Liver (tissue), 8 donors: ENCODE measurements at regions not wholly inside any gene's neighbourhood (a gene's known extent, or its start where the extent isn't known, plus 50 kb on each side); places are given as distances from the start of the nearest gene placed in this dataset.

Experiments
- DNase-seq: peaks from one replicate; pipeline ENCODE4 v3.0.0-alpha.2; 2017; ENCODE audit warnings: low spot score
- H3K27ac ChIP-seq, 2 donors: one replicate each; pipeline ENCODE4 v1.7.0; 2013; ENCODE audit warnings: inconsistent platforms in 2 of 2, low read length in 2 of 2, control low read depth in 1 of 2, low read depth in 1 of 2, mild to moderate bottlenecking in 1 of 2
- H3K27me3 ChIP-seq, 4 donors: one replicate each; pipeline versions ENCODE4 v1.6.1 to v1.7.0; 2013; ENCODE audit warnings: low read length in 3 of 4, inconsistent platforms in 1 of 4, mild to moderate bottlenecking in 1 of 4, moderate library complexity in 1 of 4; ENCODE audit not compliant: control insufficient read depth in 4 of 4, insufficient read depth in 4 of 4
- H3K36me3 ChIP-seq, 4 donors: one replicate each; pipeline versions ENCODE4 v1.6.1 to v1.7.0; 2013; ENCODE audit warnings: low read length in 3 of 4, mild to moderate bottlenecking in 3 of 4, low read depth in 1 of 4, moderate library complexity in 1 of 4; ENCODE audit not compliant: control insufficient read depth in 4 of 4, insufficient read depth in 3 of 4
- H3K4me1 ChIP-seq, 4 donors: one replicate each; pipeline versions ENCODE4 v1.6.1 to v1.7.0; 2013; ENCODE audit warnings: low read length in 3 of 4, mild to moderate bottlenecking in 3 of 4, moderate library complexity in 1 of 4; ENCODE audit not compliant: control insufficient read depth in 4 of 4, insufficient read depth in 4 of 4
- H3K4me3 ChIP-seq, 3 donors: one replicate each; pipeline versions ENCODE4 v1.6.1 to v1.7.0; 2013; ENCODE audit warnings: low read length in 3 of 3, control low read depth in 1 of 3, low read depth in 1 of 3, mild to moderate bottlenecking in 1 of 3
- H3K9ac ChIP-seq, 2 donors: one replicate each; pipeline ENCODE4 v1.7.0; 2013; ENCODE audit warnings: low read length in 2 of 2, mild to moderate bottlenecking in 2 of 2, moderate library complexity in 2 of 2, control low read depth in 1 of 2, low read depth in 1 of 2
- H3K9me3 ChIP-seq, 4 donors: one replicate each; pipeline versions ENCODE4 v1.6.1 to v1.7.0; 2013; ENCODE audit warnings: low read length in 3 of 4; ENCODE audit not compliant: control insufficient read depth in 4 of 4
- ATF3 ChIP-seq: IDR thresholded peaks from 2 replicates; pipeline ENCODE4 v1.6.1; 2016; ENCODE audit warnings: antibody characterized with exemption
- EGR1 ChIP-seq, 2 donors: IDR thresholded peaks; 2 replicates each; pipeline ENCODE4 v1.6.1; 2016 to 2018; ENCODE audit warnings: antibody characterized with exemption in 2 of 2, low read depth in 2 of 2
- FOXA1 ChIP-seq: IDR thresholded peaks from 2 replicates; pipeline ENCODE4 v1.6.1; 2016; ENCODE audit warnings: antibody characterized with exemption
- FOXA2 ChIP-seq: IDR thresholded peaks from 2 replicates; pipeline ENCODE4 v1.6.1; 2016; ENCODE audit warnings: antibody characterized with exemption
- GABPA ChIP-seq, 2 donors: IDR thresholded peaks in 1 of 2; conservative IDR thresholded peaks in 1 of 2; 2 replicates each; pipeline ENCODE4 v1.6.1; 2016; ENCODE audit warnings: antibody characterized with exemption in 2 of 2, mild to moderate bottlenecking in 1 of 2, moderate library complexity in 1 of 2
- HNF4A ChIP-seq, 2 donors: conservative IDR thresholded peaks; 2 replicates each; pipeline ENCODE4 v1.6.1; 2016; ENCODE audit warnings: antibody characterized with exemption in 2 of 2, mild to moderate bottlenecking in 2 of 2
- HNF4G ChIP-seq: IDR thresholded peaks from 2 replicates; pipeline ENCODE4 v1.6.1; 2016; ENCODE audit warnings: antibody characterized with exemption
- JUND ChIP-seq, 2 donors: IDR thresholded peaks; 2 replicates each; pipeline ENCODE4 v1.6.1; 2016; ENCODE audit warnings: antibody characterized with exemption in 2 of 2
- MAX ChIP-seq: IDR thresholded peaks from 2 replicates; pipeline ENCODE4 v1.6.1; 2016; ENCODE audit warnings: antibody characterized with exemption
- NR2F2 ChIP-seq: IDR thresholded peaks from 2 replicates; pipeline ENCODE4 v1.6.1; 2016; ENCODE audit warnings: antibody characterized with exemption
- RAD21 ChIP-seq, 2 donors: IDR thresholded peaks; 2 replicates each; pipeline ENCODE4 v1.6.1; 2016; ENCODE audit warnings: antibody characterized with exemption in 2 of 2, mild to moderate bottlenecking in 2 of 2
- REST ChIP-seq: IDR thresholded peaks from 2 replicates; pipeline ENCODE4 v1.6.1; 2016; ENCODE audit warnings: antibody characterized with exemption, mild to moderate bottlenecking
- RXRA ChIP-seq, 2 donors: IDR thresholded peaks; 2 replicates each; pipeline ENCODE4 v1.6.1; 2017 to 2018; ENCODE audit warnings: antibody characterized with exemption in 2 of 2, mild to moderate bottlenecking in 1 of 2
- SP1 ChIP-seq: IDR thresholded peaks from 2 replicates; pipeline ENCODE4 v1.6.1; 2018; ENCODE audit warnings: antibody characterized with exemption, mild to moderate bottlenecking
- YY1 ChIP-seq: IDR thresholded peaks from 2 replicates; pipeline ENCODE4 v1.6.1; 2016; ENCODE audit warnings: antibody characterized with exemption, mild to moderate bottlenecking
- WGBS: extraction: QIAGEN DNeasy Blood & Tissue Kit; methylation state at CpG from one replicate; pipeline ENCODE4 v1.1.7; 2013; 5-methylcytosine and 5-hydroxymethylcytosine counted together
- TF ChIP-seq, protein P1 (sequence below): IDR thresholded peaks from 2 replicates; pipeline ENCODE4 v1.6.1; 2016; ENCODE audit warnings: antibody characterized with exemption
- TF ChIP-seq, protein P2 (sequence below): fragments of 150-350 bp; IDR thresholded peaks from 2 replicates; pipeline ENCODE4 v1.5.1; 2017; ENCODE audit warnings: improper control_type of control experiment, low read depth, low read length; ENCODE audit not compliant: missing input control
- donor health status: healthy.
- donor health status: healthy.
- donor health status: healthy.
- donor health status: healthy.
- donor health status: healthy.

DNA sequence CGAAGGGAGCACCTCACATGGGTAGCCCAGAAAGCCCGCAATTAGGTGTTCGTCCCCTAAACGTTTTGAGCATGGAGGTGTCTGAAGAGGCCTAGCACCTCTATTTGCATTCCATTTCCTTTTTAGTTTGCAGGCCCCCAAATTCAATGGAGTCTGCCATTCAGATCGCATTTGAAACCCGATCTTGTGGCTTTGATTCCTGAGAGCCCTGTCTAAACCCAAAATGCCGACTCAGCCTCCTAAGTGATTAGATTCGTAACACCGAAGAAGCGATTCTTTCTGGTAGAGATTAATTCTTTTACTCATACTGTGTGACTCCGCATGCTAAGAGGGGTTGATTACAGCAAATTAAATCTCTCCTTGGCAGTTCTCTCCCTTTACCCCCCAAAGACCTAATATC, 415.2 kb upstream of the KAZN start:
- Histone ChIP-seq H3K9me3 (peaks cover 0 to 2% (median 0%) of the 10 kb centered on the region in 4 donors), H3K4me1 (no peaks in the 10 kb centered on the region), H3K27me3 (peaks cover 0 to 4% (median 2%) of the 10 kb centered on the region in 4 donors), H3K36me3 (no peaks in the 10 kb centered on the region), H3K4me3 (no peak overlapping the region), H3K9ac (no peak overlapping the region), H3K27ac (no peak overlapping the region)
- WGBS = 86% methylated on average over 11 of the region's 11 CpGs
- no peak for TF ChIP-seq SP1
- no peak for TF ChIP-seq RAD21 (IDR thresholded peaks at IDR 0.05)
- TF ChIP-seq GABPA (IDR thresholded peaks at IDR 0.05 in 1 of 2, conservative IDR thresholded peaks at IDR 0.05 in 1 of 2) = no peak
- no peak for DNase-seq

DNA sequence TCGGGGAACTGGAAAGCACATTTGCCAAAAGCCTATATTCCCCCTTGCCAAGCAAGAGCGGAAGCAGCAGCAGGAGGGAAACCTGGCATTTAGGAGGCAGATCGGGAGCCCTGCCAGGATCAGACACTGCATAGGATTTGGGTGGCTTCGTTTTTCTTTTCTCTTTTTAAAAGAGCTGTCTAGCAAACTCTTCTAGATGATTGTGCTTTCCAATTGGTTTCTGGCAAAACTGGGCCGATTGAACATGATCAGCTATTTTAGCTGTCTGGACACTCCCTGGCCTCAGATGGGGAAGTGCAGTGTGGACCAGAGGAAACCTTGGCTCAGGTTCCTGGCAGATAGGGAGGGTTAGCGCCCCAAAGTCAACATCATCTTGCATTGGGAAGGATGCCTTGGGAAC, 414.0 kb upstream of the KAZN start:
- peaks cover 0 to 4% (median 2%) of the 10 kb centered on the region in 4 donors for H3K27me3 ChIP-seq
- 70% methylated on average over 6 of the region's 6 CpGs for WGBS
- DNase-seq = no peak
- H3K27ac ChIP-seq = no peak overlapping the region
- TF ChIP-seq JUND (IDR thresholded peaks at IDR 0.05) = no peak
- TF ChIP-seq FOXA2 = no peak
- TF ChIP-seq GABPA (IDR thresholded peaks at IDR 0.05 in 1 of 2, conservative IDR thresholded peaks at IDR 0.05 in 1 of 2) = no peak
- TF ChIP-seq YY1 = no peak
- TF ChIP-seq EGR1 (IDR thresholded peaks at IDR 0.05; ENCODE audit: low read depth in 2 of 2) = no peak
- TF ChIP-seq REST = no peak
- TF ChIP-seq HNF4G = no peak
- no peak for TF ChIP-seq SP1
- TF ChIP-seq RXRA (IDR thresholded peaks at IDR 0.05) = no peak
- TF ChIP-seq RAD21 (IDR thresholded peaks at IDR 0.05) = no peak
- no peak for TF ChIP-seq NR2F2
- TF ChIP-seq, protein P1, sequence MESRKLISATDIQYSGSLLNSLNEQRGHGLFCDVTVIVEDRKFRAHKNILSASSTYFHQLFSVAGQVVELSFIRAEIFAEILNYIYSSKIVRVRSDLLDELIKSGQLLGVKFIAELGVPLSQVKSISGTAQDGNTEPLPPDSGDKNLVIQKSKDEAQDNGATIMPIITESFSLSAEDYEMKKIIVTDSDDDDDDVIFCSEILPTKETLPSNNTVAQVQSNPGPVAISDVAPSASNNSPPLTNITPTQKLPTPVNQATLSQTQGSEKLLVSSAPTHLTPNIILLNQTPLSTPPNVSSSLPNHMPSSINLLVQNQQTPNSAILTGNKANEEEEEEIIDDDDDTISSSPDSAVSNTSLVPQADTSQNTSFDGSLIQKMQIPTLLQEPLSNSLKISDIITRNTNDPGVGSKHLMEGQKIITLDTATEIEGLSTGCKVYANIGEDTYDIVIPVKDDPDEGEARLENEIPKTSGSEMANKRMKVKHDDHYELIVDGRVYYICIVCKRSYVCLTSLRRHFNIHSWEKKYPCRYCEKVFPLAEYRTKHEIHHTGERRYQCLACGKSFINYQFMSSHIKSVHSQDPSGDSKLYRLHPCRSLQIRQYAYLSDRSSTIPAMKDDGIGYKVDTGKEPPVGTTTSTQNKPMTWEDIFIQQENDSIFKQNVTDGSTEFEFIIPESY = no peak
- no peak for TF ChIP-seq ATF3
- no peak for TF ChIP-seq HNF4A (conservative IDR thresholded peaks at IDR 0.05)
- TF ChIP-seq, protein P2, sequence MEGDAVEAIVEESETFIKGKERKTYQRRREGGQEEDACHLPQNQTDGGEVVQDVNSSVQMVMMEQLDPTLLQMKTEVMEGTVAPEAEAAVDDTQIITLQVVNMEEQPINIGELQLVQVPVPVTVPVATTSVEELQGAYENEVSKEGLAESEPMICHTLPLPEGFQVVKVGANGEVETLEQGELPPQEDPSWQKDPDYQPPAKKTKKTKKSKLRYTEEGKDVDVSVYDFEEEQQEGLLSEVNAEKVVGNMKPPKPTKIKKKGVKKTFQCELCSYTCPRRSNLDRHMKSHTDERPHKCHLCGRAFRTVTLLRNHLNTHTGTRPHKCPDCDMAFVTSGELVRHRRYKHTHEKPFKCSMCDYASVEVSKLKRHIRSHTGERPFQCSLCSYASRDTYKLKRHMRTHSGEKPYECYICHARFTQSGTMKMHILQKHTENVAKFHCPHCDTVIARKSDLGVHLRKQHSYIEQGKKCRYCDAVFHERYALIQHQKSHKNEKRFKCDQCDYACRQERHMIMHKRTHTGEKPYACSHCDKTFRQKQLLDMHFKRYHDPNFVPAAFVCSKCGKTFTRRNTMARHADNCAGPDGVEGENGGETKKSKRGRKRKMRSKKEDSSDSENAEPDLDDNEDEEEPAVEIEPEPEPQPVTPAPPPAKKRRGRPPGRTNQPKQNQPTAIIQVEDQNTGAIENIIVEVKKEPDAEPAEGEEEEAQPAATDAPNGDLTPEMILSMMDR = no peak
- TF ChIP-seq FOXA1 = no peak
- no peak for TF ChIP-seq MAX
- no peaks in the 10 kb centered on the region for H3K36me3 ChIP-seq
- peaks cover 0 to 2% (median 0%) of the 10 kb centered on the region in 4 donors for H3K9me3 ChIP-seq
- H3K4me1 ChIP-seq = no peaks in the 10 kb centered on the region
- H3K4me3 ChIP-seq = no peak overlapping the region
- no peak overlapping the region for H3K9ac ChIP-seq
